WTC11 (cell line): ENCODE measurements at regions not wholly inside any gene's neighbourhood (a gene's known extent, or its start where the extent isn't known, plus 50 kb on each side); places are given as distances from the start of the nearest gene placed in this dataset.

Experiments
- CTCF ChIP-seq: fragments of 200-600 bp; IDR thresholded peaks from 2 replicates; pipeline ENCODE4 v1.8.0; 2022; ENCODE audit warnings: antibody characterized with exemption
- TF ChIP-seq, protein P1 (sequence below): sonication (generic); formaldehyde crosslinking; IDR thresholded peaks from 2 replicates; pipeline ENCODE4 v1.8.1; 2023; ENCODE audit warnings: mild to moderate bottlenecking, missing genetic modification reagents, moderate library complexity

DNA sequence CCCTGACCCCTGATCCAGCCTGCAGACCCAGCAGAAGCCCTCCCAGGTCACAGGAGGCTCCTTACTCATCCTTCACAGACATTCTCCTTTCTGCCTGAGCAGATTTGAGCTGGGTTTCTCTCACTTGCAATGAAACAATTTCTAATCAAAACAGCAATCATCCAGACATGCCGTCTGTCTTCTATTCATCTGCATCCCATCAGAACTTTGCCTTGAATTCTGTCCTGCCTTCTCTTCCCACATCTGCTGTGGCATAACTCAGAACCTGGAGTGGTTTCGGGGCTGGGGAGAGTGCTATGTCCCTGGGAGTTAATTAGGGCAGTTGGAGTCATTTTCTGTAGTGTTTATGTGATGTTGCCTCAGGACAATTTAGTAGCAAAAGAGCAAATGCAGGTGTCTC lies 278.6 kb downstream of the CBLN1 start:
- no peak for TF ChIP-seq CTCF
- TF ChIP-seq, protein P1, sequence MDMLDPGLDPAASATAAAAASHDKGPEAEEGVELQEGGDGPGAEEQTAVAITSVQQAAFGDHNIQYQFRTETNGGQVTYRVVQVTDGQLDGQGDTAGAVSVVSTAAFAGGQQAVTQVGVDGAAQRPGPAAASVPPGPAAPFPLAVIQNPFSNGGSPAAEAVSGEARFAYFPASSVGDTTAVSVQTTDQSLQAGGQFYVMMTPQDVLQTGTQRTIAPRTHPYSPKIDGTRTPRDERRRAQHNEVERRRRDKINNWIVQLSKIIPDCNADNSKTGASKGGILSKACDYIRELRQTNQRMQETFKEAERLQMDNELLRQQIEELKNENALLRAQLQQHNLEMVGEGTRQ (CRISPR knock-in tag): no peak
